ENCODE measurements at regions not wholly inside any gene's neighbourhood (a gene's known extent, or its start where the extent isn't known, plus 50 kb on each side); places are given as distances from the start of the nearest gene placed in this dataset.

DNA sequence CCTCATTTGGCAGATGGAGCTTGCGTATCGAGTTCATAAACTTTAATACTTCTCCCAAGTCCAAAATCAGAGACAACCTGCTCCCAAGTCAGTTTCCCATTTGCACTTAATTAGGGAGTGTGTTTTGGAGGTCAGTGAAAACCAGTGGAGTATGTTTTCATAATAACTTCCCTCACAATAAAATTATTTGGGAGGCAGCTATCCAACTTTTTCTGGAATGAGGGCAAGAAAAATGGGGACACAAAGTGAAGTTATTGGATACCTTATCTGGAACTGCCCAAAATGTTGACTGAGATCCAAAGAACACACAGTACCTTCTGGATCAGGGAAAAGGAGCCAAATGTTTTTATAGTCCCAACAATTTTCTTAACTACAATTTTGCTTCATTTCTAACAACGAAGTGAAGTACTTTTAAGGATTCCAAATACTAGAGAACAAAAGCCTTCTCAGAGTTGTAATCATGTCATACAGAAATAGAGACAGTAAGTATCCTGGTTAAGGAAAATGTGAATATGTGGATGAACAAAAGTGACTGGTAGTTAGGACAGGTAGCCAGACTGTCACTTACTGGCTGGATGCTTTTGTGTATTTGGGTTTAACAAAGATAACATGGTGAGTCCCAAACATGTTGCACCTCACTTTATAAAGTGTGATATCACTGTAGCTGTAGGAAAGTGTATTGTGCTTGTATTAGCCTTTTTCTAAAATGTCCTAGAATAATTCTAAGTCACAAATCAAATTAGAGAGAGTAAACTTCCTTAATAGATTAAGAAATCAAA, 325.0 kb downstream of the HLX start:
- TF ChIP-seq CTCF (IDR thresholded peaks at IDR 0.05 in 4 of 5, conservative IDR thresholded peaks at IDR 0.05 in 1 of 5) (no peak), POLR2A (IDR thresholded peaks at IDR 0.05) (no peak)
